Right cardiac atrium (tissue), 5 donors: ENCODE measurements at regions not wholly inside any gene's neighbourhood (a gene's known extent, or its start where the extent isn't known, plus 50 kb on each side); places are given as distances from the start of the nearest gene placed in this dataset.
A peak's percentile ranks its signal among the peaks of the same experiment; 100 is the strongest.

Source experiments
- ATAC-seq, 2 donors: fragments of 200-7000 bp; cut with Tn5 transposase; one replicate each; pipeline versions ENCODE4 v1.8.0 to v1.9.1; 2020; ENCODE audit warnings: moderate library complexity in 2 of 2, mild to moderate bottlenecking in 1 of 2
- DNase-seq, 3 donors: peaks; one replicate each; pipeline ENCODE4 v3.0.0-alpha.2; 2020
- H3K27ac ChIP-seq: one replicate; pipeline ENCODE4 v1.5.1; 2013; ENCODE audit warnings: mild to moderate bottlenecking, low read length, control low read depth, moderate library complexity
- H3K27me3 ChIP-seq: one replicate; pipeline ENCODE4 v1.6.1; 2013; ENCODE audit not compliant: control insufficient read depth, insufficient read depth
- H3K4me1 ChIP-seq: one replicate; pipeline ENCODE4 v1.6.1; 2013; ENCODE audit warnings: low read length; ENCODE audit not compliant: control insufficient read depth, insufficient read depth
- H3K4me3 ChIP-seq: one replicate; pipeline ENCODE4 v1.5.1; 2013; ENCODE audit warnings: low read length, control low read depth
- H3K9me3 ChIP-seq: one replicate; pipeline ENCODE4 v1.6.1; 2013; ENCODE audit warnings: low read length; ENCODE audit not compliant: control insufficient read depth
- WGBS: extraction: QIAGEN DNeasy Blood & Tissue Kit; methylation state at CpG from one replicate; pipeline ENCODE4 v1.1.7; 2013; 5-methylcytosine and 5-hydroxymethylcytosine counted together
- intact Hi-C, 4 donors: fragments of 100-400 bp; cut with DNase I; formaldehyde crosslinking; loops; one replicate each; pipeline versions ENCODE4 v1.11.0 to v1.14.0; 2022 to 2023
- donor health status: healthy with polysubstance abuse.
- donor health status: DM: no; HTN: yes; CAD: no.
- donor health status: DM: no; HTN: no; CAD: no.
- donor health status: DM: no; HTN: yes; CAD: no; lungs with severe emphysema.
- donor health status: DM: yes; HTN: yes; CAD: no.

DNA sequence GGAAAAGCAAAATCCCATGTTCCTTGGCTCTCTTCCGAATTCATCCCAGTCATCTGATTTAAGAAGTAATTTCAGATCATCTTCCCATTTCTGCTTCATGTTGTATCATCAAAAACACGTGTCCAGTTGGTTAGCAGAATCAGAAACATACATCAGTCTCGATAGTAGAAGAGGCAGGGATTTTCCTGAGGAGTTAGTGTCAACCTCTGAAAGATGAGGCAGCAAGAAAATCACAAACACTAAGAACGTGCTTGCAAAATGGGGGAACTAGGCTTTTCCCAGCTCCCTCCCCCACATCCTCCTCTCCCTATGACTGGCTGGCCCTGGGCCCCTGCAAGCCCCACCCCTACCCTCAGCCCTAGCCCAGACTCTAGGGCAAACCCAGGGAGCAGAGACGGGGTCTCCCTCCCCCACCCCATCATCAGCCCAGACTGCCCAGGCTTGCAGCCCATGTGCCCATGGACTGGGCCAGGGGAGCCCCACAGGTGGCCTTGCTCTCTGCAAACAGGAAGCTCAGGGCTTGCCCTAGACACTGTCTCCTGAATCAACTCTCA, 161.0 kb upstream of the ID2 start:
- DNase-seq = peak in 2 of 3 donors; percentile 44 to 49
- Histone ChIP-seq H3K9me3 (no peaks in the 10 kb centered on the region), H3K4me3 (no peak overlapping the region), H3K4me1 (no peaks in the 10 kb centered on the region), H3K27me3 (no peaks in the 10 kb centered on the region), H3K27ac (no peak overlapping the region)
- no peak for ATAC-seq
- intact Hi-C loops = loop anchor here in 1 of 4 donors (10.0 kb wide), 1 partner anchor 164 kb away; the partner anchor contains the start of gene ID2
- WGBS = 84% methylated on average over 5 of the region's 5 CpGs

DNA sequence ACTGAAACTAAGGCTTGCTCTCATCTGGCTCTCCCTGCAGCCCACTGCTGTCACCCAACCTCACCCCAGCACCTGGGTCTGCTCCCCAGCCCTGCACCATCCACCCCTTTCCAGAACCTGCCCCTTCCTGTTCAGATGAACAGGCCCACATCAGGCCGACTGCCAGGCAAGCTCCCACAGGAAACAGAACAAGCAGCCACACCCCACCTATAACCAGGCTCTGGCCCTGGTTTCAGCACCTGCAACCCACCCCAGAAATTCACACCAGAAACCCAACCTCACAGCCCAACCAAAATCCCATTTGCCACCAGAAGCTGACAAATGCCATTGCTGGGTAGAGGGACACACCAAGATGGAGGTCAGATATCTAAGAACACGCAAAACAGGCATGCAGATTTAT, 159.2 kb upstream of the ID2 start:
- Histone ChIP-seq H3K9me3 (no peaks in the 10 kb centered on the region), H3K4me1 (no peaks in the 10 kb centered on the region), H3K4me3 (no peak overlapping the region), H3K27ac (no peak overlapping the region), H3K27me3 (no peaks in the 10 kb centered on the region)
- ATAC-seq = no peak
- WGBS = 81% methylated on average over 2 of the region's 2 CpGs
- DNase-seq = peak in 2 of 3 donors; percentile 29 to 48
- intact Hi-C loops = loop anchor here in 1 of 4 donors (10.0 kb wide), 1 partner anchor 162 kb away; the partner anchor contains the start of gene ID2

DNA sequence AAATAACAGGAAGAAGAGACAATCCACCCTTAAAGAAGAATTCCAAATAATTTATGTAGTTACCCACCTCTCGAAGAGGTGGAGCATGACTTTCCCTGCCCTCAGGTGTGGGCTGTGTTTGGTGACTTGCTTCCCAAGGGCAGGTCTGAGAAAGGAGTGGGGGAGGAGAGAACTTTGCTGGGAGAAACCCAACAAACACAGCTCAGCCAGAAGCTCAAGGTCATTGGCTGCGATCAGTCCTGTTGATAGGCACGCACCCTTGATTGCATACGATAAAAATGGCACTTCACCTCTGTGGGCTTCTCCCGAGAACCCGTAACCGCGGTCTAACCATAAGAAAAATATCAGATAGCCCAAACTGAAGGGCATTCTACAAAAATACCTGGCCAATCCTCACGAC, 157.5 kb upstream of the ID2 start:
- Histone ChIP-seq H3K27ac (no peak overlapping the region), H3K4me3 (no peak overlapping the region), H3K27me3 (no peaks in the 10 kb centered on the region), H3K4me1 (no peaks in the 10 kb centered on the region), H3K9me3 (no peaks in the 10 kb centered on the region)
- WGBS = 98% methylated on average over 9 of the region's 9 CpGs
- no peak for DNase-seq
- ATAC-seq = no peak
- intact Hi-C loops = loop anchor here in 1 of 4 donors (10.0 kb wide), 1 partner anchor 160 kb away; the partner anchor contains the start of gene ID2

DNA sequence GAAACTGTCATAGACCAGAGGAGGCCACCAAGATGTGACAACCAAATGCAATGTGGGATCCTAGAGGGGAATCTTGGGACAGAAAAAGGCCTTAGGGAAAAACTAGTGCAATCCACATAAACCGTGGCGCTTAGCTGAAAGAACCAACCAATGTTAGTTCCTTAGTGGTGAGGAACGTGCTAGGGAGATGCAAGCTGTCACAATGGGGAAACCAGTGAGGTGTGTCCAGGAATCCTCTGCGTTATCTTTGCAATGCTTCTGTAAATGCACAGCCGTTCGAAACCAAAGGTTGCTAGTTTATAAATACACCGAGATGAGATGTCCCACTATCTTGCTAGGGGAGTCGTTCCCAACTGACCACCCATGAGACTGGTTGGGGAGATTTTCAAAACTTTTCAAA, 157.0 kb upstream of the ID2 start:
- intact Hi-C loops = loop anchor here in 2 of 4 donors (5.0 to 10.0 kb wide), 2 partner anchors 157 to 160 kb away; partner anchors contain the start of gene ID2 (in 2 of the 2)
- H3K27me3 ChIP-seq = no peaks in the 10 kb centered on the region
- no peak overlapping the region for H3K4me3 ChIP-seq
- H3K9me3 ChIP-seq = no peaks in the 10 kb centered on the region
- 93% methylated on average over 8 of the region's 8 CpGs for WGBS
- H3K4me1 ChIP-seq = no peaks in the 10 kb centered on the region
- H3K27ac ChIP-seq = no peak overlapping the region
- no peak for ATAC-seq
- DNase-seq = peak in 1 of 3 donors; percentile 5

DNA sequence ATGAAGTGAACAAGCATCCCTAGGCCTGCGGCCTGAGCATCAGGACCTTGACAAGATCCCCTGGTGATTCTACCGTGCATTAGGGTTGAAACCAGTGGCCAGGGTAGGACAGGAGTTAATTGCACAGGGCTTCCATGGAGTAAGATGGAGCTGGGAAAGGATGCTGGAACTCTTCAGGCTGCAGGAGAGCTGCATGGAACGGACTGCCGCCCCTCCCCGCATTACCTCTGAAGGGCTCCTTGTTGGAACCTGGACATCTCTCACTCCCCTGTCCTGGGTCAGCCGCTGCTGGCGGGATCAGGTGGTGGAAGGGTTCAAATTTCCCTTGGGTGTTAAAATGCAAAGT, 156.6 kb upstream of the ID2 start:
- no peak overlapping the region for H3K4me3 ChIP-seq
- ATAC-seq (peak; percentile 3), DNase-seq (peak in 1 of 3 donors; percentile 14)
- H3K4me1 ChIP-seq = no peaks in the 10 kb centered on the region
- no peaks in the 10 kb centered on the region for H3K27me3 ChIP-seq
- intact Hi-C loops = loop anchor here in 2 of 4 donors (5.0 to 10.0 kb wide), 2 partner anchors 157 to 160 kb away; partner anchors contain the start of gene ID2 (in 2 of the 2)
- WGBS = 91% methylated on average over 7 of the region's 7 CpGs
- H3K27ac ChIP-seq = no peak overlapping the region
- no peaks in the 10 kb centered on the region for H3K9me3 ChIP-seq

DNA sequence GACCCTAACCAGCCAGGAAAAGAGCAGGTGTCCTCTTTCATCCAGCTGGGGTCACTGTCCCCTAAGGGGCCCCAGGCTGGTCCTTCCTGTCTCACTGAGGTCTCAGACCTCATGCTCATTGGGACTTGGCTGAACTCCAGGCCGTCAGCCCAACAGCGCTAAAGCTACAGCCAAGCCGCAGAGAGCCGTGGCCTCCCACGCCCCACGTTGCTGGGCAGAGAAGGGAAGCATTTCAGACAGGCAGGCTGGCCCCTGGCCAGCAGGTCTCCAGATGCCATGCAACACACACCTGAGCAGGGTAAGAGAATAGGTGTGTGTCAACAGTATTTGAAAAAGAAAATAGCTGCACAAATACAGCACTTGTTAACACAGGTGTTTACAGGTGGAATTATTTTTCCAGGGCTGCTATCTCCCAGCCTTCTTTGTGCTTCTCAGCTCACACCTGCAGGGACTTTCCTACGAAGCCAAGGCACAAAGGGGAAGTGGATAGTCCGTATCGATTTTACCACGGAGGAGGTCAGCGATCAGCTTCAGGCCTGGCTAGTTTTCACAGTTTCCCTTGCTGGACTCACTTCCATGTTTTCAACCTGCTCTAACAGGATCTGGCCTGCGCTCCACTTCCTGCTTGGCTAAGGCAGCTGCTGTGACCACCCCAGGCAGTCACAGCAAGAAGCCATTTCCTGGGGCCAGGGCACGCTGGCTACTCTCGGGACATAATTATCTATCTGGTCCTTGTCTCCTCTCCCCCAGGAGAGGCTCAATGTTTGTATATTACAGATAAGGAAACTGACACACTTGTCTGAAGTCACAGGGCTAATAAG, 156.1 kb upstream of the ID2 start:
- Histone ChIP-seq H3K27ac (no peak overlapping the region), H3K4me1 (no peaks in the 10 kb centered on the region), H3K4me3 (no peak overlapping the region), H3K27me3 (no peaks in the 10 kb centered on the region), H3K9me3 (no peaks in the 10 kb centered on the region)
- 28% methylated on average over 14 of the region's 14 CpGs for WGBS
- intact Hi-C loops = loop anchor here in 2 of 4 donors (5.0 to 10.0 kb wide), 2 partner anchors 157 to 159 kb away; partner anchors contain the start of gene ID2 (in 2 of the 2)
- DNase-seq = peak; percentile 83 to 93 (median 93)
- ATAC-seq = peak; percentile 79 to 83

DNA sequence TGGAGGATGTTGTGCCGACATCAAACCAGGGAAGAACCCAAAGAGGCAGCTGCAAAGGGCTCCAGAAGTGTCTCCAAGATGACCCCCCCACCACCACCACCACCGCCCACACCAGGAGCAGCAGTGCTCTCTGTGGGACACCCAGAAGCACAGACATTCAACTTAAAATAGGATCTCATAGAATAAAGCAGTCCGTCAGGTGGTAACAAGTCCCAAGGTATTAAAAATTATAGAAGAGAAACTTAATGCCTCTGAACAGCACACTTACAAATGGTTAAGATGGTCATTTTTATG, 155.5 kb upstream of the ID2 start:
- no peak overlapping the region for H3K4me3 ChIP-seq
- H3K4me1 ChIP-seq = no peaks in the 10 kb centered on the region
- no peaks in the 10 kb centered on the region for H3K27me3 ChIP-seq
- H3K27ac ChIP-seq = no peak overlapping the region
- DNase-seq (peak in 1 of 3 donors; percentile 41), ATAC-seq (no peak)
- whole genome bisulfite sequencing = 65% methylated on average over 3 of the region's 3 CpGs
- intact Hi-C loops = loop anchor here in 2 of 4 donors (5.0 to 10.0 kb wide), 2 partner anchors 156 to 158 kb away; partner anchors contain the start of gene ID2 (in 2 of the 2)
- no peaks in the 10 kb centered on the region for H3K9me3 ChIP-seq

DNA sequence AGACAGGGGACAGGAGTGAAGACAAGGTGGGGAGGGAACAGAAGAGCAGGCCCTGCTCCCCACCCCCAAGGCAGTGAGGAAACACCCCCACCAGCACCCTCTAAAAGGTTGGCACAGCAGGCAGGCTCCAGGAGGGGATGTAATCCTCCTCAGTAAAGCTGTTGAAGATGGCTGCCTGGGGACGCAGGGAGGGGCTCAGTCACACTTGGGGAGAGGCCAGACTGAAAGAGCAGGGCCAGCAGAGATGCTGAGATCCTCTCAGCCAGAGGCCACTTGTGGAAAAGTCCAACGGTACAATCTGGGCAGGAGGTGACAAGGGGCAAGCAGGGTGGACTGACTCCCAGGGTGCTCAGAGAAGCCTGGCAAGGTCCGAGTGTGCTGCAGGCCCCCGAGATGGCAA, 154.8 kb upstream of the ID2 start:
- Histone ChIP-seq H3K27me3 (no peaks in the 10 kb centered on the region), H3K4me1 (no peaks in the 10 kb centered on the region), H3K9me3 (no peaks in the 10 kb centered on the region), H3K27ac (no peak overlapping the region), H3K4me3 (no peak overlapping the region)
- 59% methylated on average over 4 of the region's 4 CpGs for WGBS
- peak; percentile 7 to 15 for ATAC-seq
- intact Hi-C loops = loop anchor here in 2 of 4 donors (5.0 to 10.0 kb wide), 2 partner anchors 155 to 158 kb away; partner anchors contain the start of gene ID2 (in 2 of the 2)
- peak in 1 of 3 donors; percentile 53 for DNase-seq

DNA sequence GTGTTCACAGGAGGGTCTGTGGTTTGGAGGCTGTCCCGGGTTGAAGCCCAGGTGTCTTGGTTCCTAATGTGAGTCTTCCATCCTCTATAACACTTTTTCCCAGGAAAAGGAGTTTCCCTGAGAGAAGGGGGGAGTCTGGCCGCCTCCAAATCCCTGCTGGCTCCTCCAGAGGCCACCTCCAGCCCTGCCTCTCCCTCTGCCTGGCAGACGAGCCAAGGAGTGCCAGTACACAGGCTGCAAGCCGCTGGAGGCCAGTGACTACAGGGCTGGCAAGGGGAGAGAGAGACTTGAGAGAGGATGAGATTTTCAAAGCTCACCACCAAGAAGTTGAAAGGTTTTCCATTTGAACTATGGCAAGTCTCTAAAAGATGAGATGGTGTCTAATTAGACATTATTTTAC, 154.2 kb upstream of the ID2 start:
- WGBS = 71% methylated on average over 4 of the region's 4 CpGs
- Histone ChIP-seq H3K9me3 (no peaks in the 10 kb centered on the region), H3K4me3 (no peak overlapping the region), H3K27ac (no peak overlapping the region), H3K4me1 (no peaks in the 10 kb centered on the region), H3K27me3 (no peaks in the 10 kb centered on the region)
- ATAC-seq = no peak
- DNase-seq = peak in 1 of 3 donors; percentile 55
- intact Hi-C loops = loop anchor here in 2 of 4 donors (5.0 to 10.0 kb wide), 2 partner anchors 155 to 157 kb away; partner anchors contain the start of gene ID2 (in 2 of the 2)

DNA sequence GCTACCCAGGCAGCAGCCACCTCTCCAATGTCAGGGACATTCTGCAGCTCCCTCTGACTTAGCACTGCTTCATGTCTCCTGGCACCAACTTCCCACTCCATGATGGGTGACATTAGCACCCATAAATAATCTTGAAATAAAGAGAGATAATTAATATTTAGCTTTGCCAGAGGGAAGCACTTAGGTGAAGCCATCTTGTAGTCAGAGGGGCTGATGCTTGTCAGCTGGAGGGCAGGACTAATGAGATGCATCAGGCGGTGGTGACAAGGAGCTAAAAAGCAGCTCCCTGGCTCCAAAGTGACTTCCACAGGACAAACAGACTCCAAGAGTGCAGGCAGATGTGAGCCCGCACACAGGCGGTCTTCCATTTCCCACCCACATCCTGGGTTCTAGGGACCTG, 153.0 kb upstream of the ID2 start:
- no peak overlapping the region for H3K4me3 ChIP-seq
- H3K9me3 ChIP-seq = no peaks in the 10 kb centered on the region
- WGBS = 92% methylated on average over 3 of the region's 3 CpGs
- H3K27me3 ChIP-seq = no peaks in the 10 kb centered on the region
- H3K27ac ChIP-seq = no peak overlapping the region
- no peak for DNase-seq
- H3K4me1 ChIP-seq = no peaks in the 10 kb centered on the region
- intact Hi-C loops = loop anchor here in 2 of 4 donors (5.0 to 10.0 kb wide), 2 partner anchors 153 to 156 kb away; partner anchors contain the start of gene ID2 (in 2 of the 2)
- ATAC-seq = no peak
